Ishikawa (cell line): ENCODE measurements at regions not wholly inside any gene's neighbourhood (a gene's known extent, or its start where the extent isn't known, plus 50 kb on each side); places are given as distances from the start of the nearest gene placed in this dataset.

ENCODE experiments used
- CEBPB ChIP-seq: IDR thresholded peaks from 2 replicates; pipeline ENCODE4 v1.6.1; 2012
- CREB1 ChIP-seq: IDR thresholded peaks from 2 replicates; pipeline ENCODE4 v1.6.1; 2012; ENCODE audit warnings: low read depth
- EGR1 ChIP-seq: IDR thresholded peaks from 2 replicates; pipeline ENCODE4 v1.6.1; 2012
- EP300 ChIP-seq: IDR thresholded peaks from 2 replicates; pipeline ENCODE4 v1.6.1; 2012; ENCODE audit warnings: borderline replicate concordance
- FOXM1 ChIP-seq: IDR thresholded peaks from 2 replicates; pipeline ENCODE4 v1.6.1; 2012; ENCODE audit warnings: low read depth, borderline replicate concordance
- MAX ChIP-seq: IDR thresholded peaks from 2 replicates; pipeline ENCODE4 v1.6.1; 2012
- NFIC ChIP-seq: IDR thresholded peaks from 2 replicates; pipeline ENCODE4 v1.6.1; 2012
- RAD21 ChIP-seq: IDR thresholded peaks from 2 replicates; pipeline ENCODE4 v1.6.1; 2012; ENCODE audit warnings: low read depth
- REST ChIP-seq: IDR thresholded peaks from 2 replicates; pipeline ENCODE4 v1.6.1; 2012; ENCODE audit warnings: low read depth, mild to moderate bottlenecking
- TAF1 ChIP-seq: IDR thresholded peaks from 2 replicates; pipeline ENCODE4 v1.6.1; 2012; ENCODE audit warnings: low read depth, mild to moderate bottlenecking
- TCF12 ChIP-seq: IDR thresholded peaks from 2 replicates; pipeline ENCODE4 v1.6.1; 2012; ENCODE audit warnings: low read depth
- TEAD4 ChIP-seq: IDR thresholded peaks from 2 replicates; pipeline ENCODE4 v1.6.1; 2012
- USF1 ChIP-seq: IDR thresholded peaks from 2 replicates; pipeline ENCODE4 v1.6.1; 2012
- YY1 ChIP-seq: IDR thresholded peaks from 2 replicates; pipeline ENCODE4 v1.6.1; 2012; ENCODE audit warnings: low read depth
- ZBTB7A ChIP-seq: IDR thresholded peaks from 2 replicates; pipeline ENCODE4 v1.6.1; 2012; ENCODE audit warnings: low read depth

- TF ChIP-seq MAX (no peak), YY1 (no peak), USF1 (no peak), REST (no peak), NFIC (no peak), FOXM1 (no peak), RAD21 (no peak), EP300 (no peak), ZBTB7A (no peak), TEAD4 (no peak), CREB1 (no peak), TCF12 (no peak), EGR1 (no peak), CEBPB (no peak), TAF1 (no peak)
These were observed 228.0 kb upstream of the KIF2A start for GRCh38 chr5:62077823-62078550.

- no peak for TF ChIP-seq CEBPB
- TF ChIP-seq USF1, result no peak
- no peak for TF ChIP-seq NFIC
- TF ChIP-seq RAD21, result no peak
- TF ChIP-seq YY1, result no peak
- TF ChIP-seq ZBTB7A, result no peak
- TF ChIP-seq EGR1, result no peak
- no peak for TF ChIP-seq MAX
- TF ChIP-seq EP300, result no peak
- no peak for TF ChIP-seq FOXM1
- no peak for TF ChIP-seq TAF1
- no peak for TF ChIP-seq REST
- no peak for TF ChIP-seq TEAD4
These were observed 223.6 kb upstream of the KIF2A start for GRCh38 chr5:62082370-62082801.

GRCh38 chr5:62083247-62083646, 222.8 kb upstream of the KIF2A start:
- TF ChIP-seq TAF1 (no peak), REST (no peak), EP300 (no peak), MAX (no peak), CREB1 (no peak), EGR1 (no peak), FOXM1 (no peak), CEBPB (no peak), ZBTB7A (no peak), USF1 (no peak), NFIC (no peak), RAD21 (no peak), YY1 (no peak), TEAD4 (no peak), TCF12 (no peak)

- TF ChIP-seq TCF12, result no peak
- TF ChIP-seq RAD21, result no peak
- no peak for TF ChIP-seq ZBTB7A
- no peak for TF ChIP-seq YY1
- no peak for TF ChIP-seq MAX
- TF ChIP-seq USF1, result no peak
- no peak for TF ChIP-seq TEAD4
- TF ChIP-seq EGR1, result no peak
- no peak for TF ChIP-seq NFIC
- no peak for TF ChIP-seq REST
- TF ChIP-seq FOXM1, result no peak
- no peak for TF ChIP-seq CREB1
- TF ChIP-seq CEBPB, result no peak
- no peak for TF ChIP-seq EP300
- TF ChIP-seq TAF1, result no peak
These were observed 222.3 kb upstream of the KIF2A start for GRCh38 chr5:62083661-62084060.
